ENCODE measurements at regions not wholly inside any gene's neighbourhood (a gene's known extent, or its start where the extent isn't known, plus 50 kb on each side); places are given as distances from the start of the nearest gene placed in this dataset.
A peak's percentile ranks its signal among the peaks of the same experiment; 100 is the strongest.

- DNase-seq (ENCODE audit: low spot score): no peak
- POLR2A ChIA-PET (ENCODE audit: low non-redundant PET): no interaction called here
- no peak for TF ChIP-seq CTCF (conservative IDR thresholded peaks at IDR 0.05; ENCODE audit: low read depth)
- H3K27ac ChIP-seq: no peak overlapping the region
- CTCF ChIA-PET: no interaction called here
Observed at GRCh38 chr1:82386365-82387011, 585.8 kb downstream of the ADGRL2 start.

GRCh38 chr1:82384776-82385175 is 584.0 kb downstream of the ADGRL2 start:
- ChIA-PET CTCF (interaction anchor here (0.7 kb wide), 1 partner anchor 118 kb away, joined by 3 read pairs; no protein-coding TSS in a partner anchor), POLR2A (ENCODE audit: low non-redundant PET) (no interaction called here)
- DNase-seq (ENCODE audit: low spot score): no peak
- no peak for TF ChIP-seq CTCF (conservative IDR thresholded peaks at IDR 0.05; ENCODE audit: low read depth)
- no peak overlapping the region for H3K27ac ChIP-seq

- TF ChIP-seq CTCF (conservative IDR thresholded peaks at IDR 0.05; ENCODE audit: low read depth): no peak
- DNase-seq (ENCODE audit: low spot score): peak; percentile 75
- no peak overlapping the region for H3K27ac ChIP-seq
- ChIA-PET CTCF (interaction anchor here (0.6 kb wide), 2 partner anchors 35 to 445 kb away, joined by 3 to 5 read pairs; no protein-coding TSS in a partner anchor), POLR2A (ENCODE audit: low non-redundant PET) (no interaction called here)
Observed at GRCh38 chr1:82377201-82377884, 576.6 kb downstream of the ADGRL2 start.

- no peak overlapping the region for H3K27ac ChIP-seq
- TF ChIP-seq CTCF (conservative IDR thresholded peaks at IDR 0.05; ENCODE audit: low read depth): no peak
- CTCF ChIA-PET: no interaction called here
- no peak for DNase-seq (ENCODE audit: low spot score)
- POLR2A ChIA-PET (ENCODE audit: low non-redundant PET): no interaction called here
Observed at GRCh38 chr1:82373710-82374109, 573.0 kb downstream of the ADGRL2 start.

- DNase-seq (ENCODE audit: low spot score): peak; percentile 11
- CTCF ChIA-PET: interaction anchor here (1.1 kb wide), 1 partner anchor 10 kb away, joined by 3 read pairs; no protein-coding TSS in a partner anchor
- POLR2A ChIA-PET (ENCODE audit: low non-redundant PET): no interaction called here
- H3K27ac ChIP-seq: no peak overlapping the region
- TF ChIP-seq CTCF (conservative IDR thresholded peaks at IDR 0.05; ENCODE audit: low read depth): no peak
Observed at GRCh38 chr1:82371844-82372498, 571.2 kb downstream of the ADGRL2 start.

- ChIA-PET POLR2A (ENCODE audit: low non-redundant PET) (no interaction called here), CTCF (interaction anchor here (0.6 kb wide), 1 partner anchor 106 kb away, joined by 3 read pairs; no protein-coding TSS in a partner anchor)
- DNase-seq (ENCODE audit: low spot score): no peak
- TF ChIP-seq CTCF (conservative IDR thresholded peaks at IDR 0.05; ENCODE audit: low read depth): no peak
- no peak overlapping the region for H3K27ac ChIP-seq
Observed at GRCh38 chr1:82367456-82367855, 566.7 kb downstream of the ADGRL2 start.
